K562 (cell line): ENCODE measurements at regions not wholly inside any gene's neighbourhood (a gene's known extent, or its start where the extent isn't known, plus 50 kb on each side); places are given as distances from the start of the nearest gene placed in this dataset.

Experiments
- ATAC-seq: fragments of 200-7000 bp; cut with Tn5 transposase; 3 replicates; pipeline ENCODE4 v1.9.1; 2020; ENCODE audit warnings: moderate library complexity
- BruUV-seq: library from RNA; stranded (reverse); fragments of 400-500 nt; replicated peaks from 2 replicates; lab custom pipeline; 2021; lab: Mats Ljungman, UMichigan
- CTCF ChIA-PET: fragments of 300-600 bp; formaldehyde crosslinking; extraction: SDS; loops from one replicate; lab custom pipeline; 2021; ENCODE audit warnings: low intra/inter-chr PET ratio; lab: Yijun Ruan, JAX
- POLR2A ChIA-PET: fragments of 300-600, 350-650 bp; sonication (Branson Sonifier 250); formaldehyde crosslinking; extraction: SDS; loops from one replicate; lab custom pipeline; 2021; ENCODE audit warnings: antibody characterized with exemption, inconsistent platforms; lab: Yijun Ruan, JAX
- DNase-seq, 4 experiments: peaks; one replicate each; pipeline versions ENCODE4 v3.0.0 to v3.0.0-alpha.2; 2011 to 2018; ENCODE audit warnings: low spot score in 3 of 4, mixed read lengths in 3 of 4; ENCODE audit errors: extremely low read depth in 1 of 4
- FAIRE-seq: peaks from 2 replicates; lab custom pipeline; 2011; peaks lifted over from hg19 to GRCh38; lab: Jason Lieb, UNC
- H2AFZ ChIP-seq: 2 replicates; pipeline ENCODE4 v1.6.0; 2011; ENCODE audit warnings: low read depth, low read length, control low read depth, inconsistent platforms
- H3K27ac ChIP-seq: fragments of 200-600 bp; 3 replicates; pipeline ENCODE4 v1.8.0; 2011; ENCODE audit warnings: low read depth, mild to moderate bottlenecking, control low read depth, inconsistent platforms, low read length, moderate library complexity, mixed read lengths; ENCODE audit errors: extremely low read depth
- H3K27me3 ChIP-seq, 2 experiments: fragments of 300-600 bp in 1 of 2; 2 replicates in 1 of 2; 3 replicates in 1 of 2; pipeline versions ENCODE4 v1.6.0 to v1.8.0; 2011; ENCODE audit warnings: inconsistent platforms in 2 of 2, low read length in 2 of 2, mild to moderate bottlenecking in 1 of 2, mixed read lengths in 1 of 2, moderate library complexity in 1 of 2; ENCODE audit not compliant: control insufficient read depth in 2 of 2, insufficient read depth in 2 of 2
- H3K36me3 ChIP-seq: fragments of 300-600 bp; 3 replicates; pipeline ENCODE4 v1.8.0; 2011; ENCODE audit warnings: mild to moderate bottlenecking, low read length, inconsistent platforms; ENCODE audit not compliant: control insufficient read depth, insufficient read depth
- H3K4me1 ChIP-seq, 2 experiments: fragments of 200-600 bp in 1 of 2; replicated peaks in 1 of 2; 2 replicates in 1 of 2; 3 replicates in 1 of 2; pipeline versions ENCODE4 v1.5.1 to v1.8.0; 2011; ENCODE audit warnings: inconsistent platforms in 2 of 2, low read length in 2 of 2, mild to moderate bottlenecking in 1 of 2, mixed read lengths in 1 of 2, moderate library complexity in 1 of 2; ENCODE audit not compliant: control insufficient read depth in 2 of 2, insufficient read depth in 2 of 2
- H3K4me2 ChIP-seq: 2 replicates; pipeline ENCODE4 v1.6.1; 2011; ENCODE audit warnings: low read length, control low read depth, inconsistent platforms, mixed read lengths; ENCODE audit not compliant: insufficient read depth
- H3K4me3 ChIP-seq: fragments of 200-600 bp; sonication (generic), shearing (Covaris generic); 2 replicates; pipeline ENCODE4 v1.5.1; 2016; ENCODE audit warnings: control low read depth, inconsistent platforms
- H3K79me2 ChIP-seq: fragments of 200-600 bp; 3 replicates; pipeline ENCODE4 v1.8.0; 2011; ENCODE audit warnings: low read length, inconsistent platforms; ENCODE audit not compliant: control insufficient read depth, insufficient read depth
- H3K9ac ChIP-seq, 2 experiments: 2 replicates each; pipeline versions ENCODE4 v1.6.0 to v1.6.1; 2011; ENCODE audit warnings: low read depth in 2 of 2, low read length in 2 of 2, control low read depth in 1 of 2, inconsistent platforms in 1 of 2, mild to moderate bottlenecking in 1 of 2, mixed read lengths in 1 of 2; ENCODE audit not compliant: insufficient read depth in 1 of 2
- H3K9me1 ChIP-seq: one replicate; pipeline ENCODE4 v1.6.0; 2011; ENCODE audit warnings: inconsistent platforms, mild to moderate bottlenecking, low read length, moderate library complexity; ENCODE audit not compliant: control insufficient read depth, insufficient read depth
- H3K9me3 ChIP-seq: replicated peaks from 2 replicates; pipeline ENCODE4 v1.5.1; 2011; ENCODE audit warnings: low read depth, low read length, inconsistent platforms; ENCODE audit not compliant: control insufficient read depth, insufficient read depth
- H4K20me1 ChIP-seq: replicated peaks from 2 replicates; pipeline ENCODE4 v1.6.1; 2011; ENCODE audit warnings: low read length, inconsistent platforms, mixed read lengths; ENCODE audit not compliant: control insufficient read depth, insufficient read depth
- E2F1 ChIP-seq: sonication (generic); formaldehyde crosslinking; IDR thresholded peaks from 2 replicates; pipeline ENCODE4 v1.8.1; 2023; ENCODE audit warnings: mild to moderate bottlenecking, missing genetic modification reagents, moderate library complexity
- IFI16 ChIP-seq: fragments of 250-450 bp; sonication (Bioruptor Pico); IDR thresholded peaks from 2 replicates; pipeline ENCODE4 v2.1.2; 2022; ENCODE audit warnings: mild to moderate bottlenecking, inconsistent platforms
- MXD1 ChIP-seq: fragments of 250-450 bp; sonication (Bioruptor Pico); IDR thresholded peaks from 2 replicates; pipeline ENCODE4 v1.8.0; 2021; ENCODE audit warnings: borderline replicate concordance, mild to moderate bottlenecking, moderate library complexity; ENCODE audit not compliant: poor library complexity, severe bottlenecking
- PHF21A ChIP-seq: fragments of 450-650 bp; IDR thresholded peaks from 2 replicates; pipeline ENCODE4 v1.6.1; 2017; ENCODE audit warnings: low read depth, borderline replicate concordance
- PRDM10 ChIP-seq: fragments of 450-650 bp; IDR thresholded peaks from 2 replicates; pipeline ENCODE4 v1.6.1; 2018; ENCODE audit not compliant: partially characterized antibody
- RBBP5 ChIP-seq: fragments of 200-600 bp; sonication (generic); IDR thresholded peaks from 2 replicates; pipeline ENCODE4 v1.6.1; 2012; ENCODE audit warnings: borderline replicate concordance, mild to moderate bottlenecking, low read length, control low read depth, inconsistent platforms; ENCODE audit not compliant: insufficient read depth, poor library complexity, severe bottlenecking
- SAFB2 ChIP-seq: fragments of 200-400 bp; formaldehyde crosslinking; IDR thresholded peaks from 2 replicates; pipeline ENCODE4 v1.6.1; 2018; ENCODE audit warnings: borderline replicate concordance, low read length, low read depth, moderate library complexity; ENCODE audit not compliant: severe bottlenecking
- ZNF586 ChIP-seq: fragments of 450-650 bp; formaldehyde crosslinking; conservative IDR thresholded peaks from 2 replicates; pipeline ENCODE4 v1.4.0; 2020; ENCODE audit warnings: mild to moderate bottlenecking, moderate library complexity
- ZNF707 ChIP-seq: fragments of 250-450 bp; sonication (Bioruptor Pico); conservative IDR thresholded peaks from 2 replicates; pipeline ENCODE4 v1.8.0; 2022; ENCODE audit warnings: inconsistent platforms, mild to moderate bottlenecking, moderate library complexity
- WGBS: fragments of 100-300 bp; shearing (Covaris generic); methylation state at CpG from one replicate; pipeline ENCODE4 v1.1.6; 2016; ENCODE audit warnings: low coverage, mixed read lengths; ENCODE audit not compliant: insufficient coverage; ENCODE audit errors: missing lambda C conversion rate; 5-methylcytosine and 5-hydroxymethylcytosine counted together
- in situ Hi-C: fragments of 300-500 bp; cut with MboI; formaldehyde crosslinking; loops from 4 replicates; pipeline ENCODE4 v1.15.0; 2018; ENCODE audit warnings: inconsistent platforms, mixed read lengths
- intact Hi-C: fragments of 100-400 bp; cut with micrococcal nuclease; formaldehyde crosslinking; loops from 2 replicates; pipeline ENCODE4 v1.14.2; 2022

- no peak for TF ChIP-seq E2F1
- no peak for TF ChIP-seq PHF21A
- TF ChIP-seq SAFB2: no peak
- TF ChIP-seq PRDM10: no peak
- no peak for TF ChIP-seq ZNF707 (CRISPR knock-in tag)
- TF ChIP-seq, all 486 proteins: peak for 0
Observed at GRCh38 chr7:41046221-41046761, 656.6 kb downstream of the INHBA start (continued).

- H3K79me2 ChIP-seq: no peaks in the 10 kb centered on the region
- H3K27me3 ChIP-seq: no peaks in the 10 kb centered on the region
- H4K20me1 ChIP-seq: no peaks in the 10 kb centered on the region
- no TSS peak for BruUV-seq
- H2AFZ ChIP-seq: no peak overlapping the region
- in situ Hi-C loops (no loop called here), intact Hi-C loops (no loop called here)
- 0% methylated on average over 3 of the region's 3 CpGs for WGBS
- POLR2A ChIA-PET: no interaction called here
- no peak overlapping the region for H3K4me2 ChIP-seq
- DNase-seq (no peak), FAIRE-seq (no peak), ATAC-seq (no peak)
- H3K9me1 ChIP-seq: no peaks in the 10 kb centered on the region
- no peaks in the 10 kb centered on the region for H3K36me3 ChIP-seq
- no peaks in the 10 kb centered on the region for H3K4me1 ChIP-seq
- H3K9me3 ChIP-seq: no peaks in the 10 kb centered on the region
- CTCF ChIA-PET: no interaction called here
- no peak overlapping the region for H3K9ac ChIP-seq
- H3K27ac ChIP-seq: no peak overlapping the region
- no peak overlapping the region for H3K4me3 ChIP-seq
- TF ChIP-seq RBBP5 (no peak), ZNF586 (CRISPR knock-in tag) (no peak), IFI16 (CRISPR knock-in tag) (no peak), MXD1 (CRISPR knock-in tag) (no peak)
Observed at GRCh38 chr7:41045556-41046123, 657.2 kb downstream of the INHBA start.
